Smooth muscle cell (in vitro differentiated cells): ENCODE measurements at regions not wholly inside any gene's neighbourhood (a gene's known extent, or its start where the extent isn't known, plus 50 kb on each side); places are given as distances from the start of the nearest gene placed in this dataset.

ENCODE experiments used
- DNase-seq: peaks from one replicate; lab custom pipeline; 2025; ENCODE audit not compliant: unreplicated experiment; lab: John Stamatoyannopoulos, UW
- H2AFZ ChIP-seq: fragments of 200-600 bp; sonication (generic); 2 replicates; pipeline ENCODE4 v1.6.0; 2016; ENCODE audit warnings: antibody characterized with exemption, low read depth, mild to moderate bottlenecking
- H3F3A ChIP-seq: fragments of 200-600 bp; sonication (generic); 2 replicates; pipeline ENCODE4 v1.6.0; 2017; ENCODE audit warnings: antibody characterized with exemption, low read depth
- H3K27ac ChIP-seq: fragments of 200-600 bp; sonication (generic); 2 replicates; pipeline ENCODE4 v1.5.1; 2016; ENCODE audit warnings: low read depth, mild to moderate bottlenecking
- H3K27me3 ChIP-seq: fragments of 200-600 bp; sonication (generic); 2 replicates; pipeline ENCODE4 v1.6.1; 2016; ENCODE audit warnings: low read depth, mild to moderate bottlenecking
- H3K36me3 ChIP-seq: fragments of 200-600 bp; sonication (generic); 2 replicates; pipeline ENCODE4 v1.5.1; 2016; ENCODE audit warnings: low read depth
- H3K4me1 ChIP-seq: fragments of 200-600 bp; sonication (generic); 2 replicates; pipeline ENCODE4 v1.5.1; 2016; ENCODE audit warnings: low read depth
- H3K4me2 ChIP-seq: fragments of 200-600 bp; sonication (generic); 2 replicates; pipeline ENCODE4 v1.6.0; 2016; ENCODE audit warnings: mild to moderate bottlenecking
- H3K4me3 ChIP-seq: fragments of 200-600 bp; sonication (generic); 2 replicates; pipeline ENCODE4 v1.5.1; 2016; ENCODE audit warnings: mild to moderate bottlenecking
- H3K79me2 ChIP-seq: fragments of 200-600 bp; sonication (generic); 2 replicates; pipeline ENCODE4 v1.6.0; 2016; ENCODE audit warnings: low read depth, mild to moderate bottlenecking
- H3K9ac ChIP-seq: fragments of 200-600 bp; sonication (generic); 2 replicates; pipeline ENCODE4 v1.6.0; 2016; ENCODE audit warnings: low read depth
- H3K9me3 ChIP-seq: fragments of 200-600 bp; sonication (generic); replicated peaks from 2 replicates; pipeline ENCODE4 v1.5.1; 2016; ENCODE audit warnings: low read depth
- H4K20me1 ChIP-seq: fragments of 200-600 bp; sonication (generic); 2 replicates; pipeline ENCODE4 v1.6.0; 2016; ENCODE audit warnings: low read depth
- whole genome bisulfite sequencing: methylation state at CpG from one replicate; pipeline ENCODE4 v1.1.7; 2016; ENCODE audit warnings: low lambda C conversion rate; 5-methylcytosine and 5-hydroxymethylcytosine counted together
- TF ChIP-seq, protein P1 (sequence below): fragments of 200-600 bp; sonication (generic); IDR thresholded peaks from 2 replicates; pipeline ENCODE4 v1.5.1; 2017; ENCODE audit warnings: borderline replicate concordance, mild to moderate bottlenecking, antibody characterized with exemption; ENCODE audit not compliant: insufficient read depth, poor library complexity, severe bottlenecking

DNA sequence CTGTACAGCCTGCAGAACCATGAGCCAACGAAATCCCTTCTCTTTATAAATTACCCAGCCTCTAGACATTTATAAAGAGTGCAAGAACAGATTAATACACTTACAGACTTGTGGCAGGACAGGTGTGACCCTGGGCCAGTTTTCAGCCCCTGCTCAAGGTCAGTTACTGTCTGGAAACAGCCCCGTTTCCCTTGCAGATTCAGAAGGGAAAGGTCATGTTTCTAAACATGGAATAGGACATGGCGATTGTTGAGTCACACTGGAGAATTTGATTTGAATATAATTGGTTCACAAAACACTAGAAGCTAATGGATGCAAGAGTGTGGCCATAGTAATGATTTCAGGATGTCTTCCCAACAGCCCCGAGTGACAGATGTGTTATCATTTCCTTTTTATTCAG lies 248.8 kb downstream of the DLL1 start:
- Histone ChIP-seq H3K36me3 (no peaks in the 10 kb centered on the region), H3F3A (no peaks in the 10 kb centered on the region), H3K27ac (no peak overlapping the region), H3K4me2 (no peak overlapping the region), H2AFZ (no peak overlapping the region), H3K9ac (no peak overlapping the region), H3K4me3 (no peak overlapping the region), H3K79me2 (no peaks in the 10 kb centered on the region), H3K4me1 (no peaks in the 10 kb centered on the region), H4K20me1 (no peaks in the 10 kb centered on the region), H3K9me3 (no peaks in the 10 kb centered on the region), H3K27me3 (no peaks in the 10 kb centered on the region)
- TF ChIP-seq, protein P1, sequence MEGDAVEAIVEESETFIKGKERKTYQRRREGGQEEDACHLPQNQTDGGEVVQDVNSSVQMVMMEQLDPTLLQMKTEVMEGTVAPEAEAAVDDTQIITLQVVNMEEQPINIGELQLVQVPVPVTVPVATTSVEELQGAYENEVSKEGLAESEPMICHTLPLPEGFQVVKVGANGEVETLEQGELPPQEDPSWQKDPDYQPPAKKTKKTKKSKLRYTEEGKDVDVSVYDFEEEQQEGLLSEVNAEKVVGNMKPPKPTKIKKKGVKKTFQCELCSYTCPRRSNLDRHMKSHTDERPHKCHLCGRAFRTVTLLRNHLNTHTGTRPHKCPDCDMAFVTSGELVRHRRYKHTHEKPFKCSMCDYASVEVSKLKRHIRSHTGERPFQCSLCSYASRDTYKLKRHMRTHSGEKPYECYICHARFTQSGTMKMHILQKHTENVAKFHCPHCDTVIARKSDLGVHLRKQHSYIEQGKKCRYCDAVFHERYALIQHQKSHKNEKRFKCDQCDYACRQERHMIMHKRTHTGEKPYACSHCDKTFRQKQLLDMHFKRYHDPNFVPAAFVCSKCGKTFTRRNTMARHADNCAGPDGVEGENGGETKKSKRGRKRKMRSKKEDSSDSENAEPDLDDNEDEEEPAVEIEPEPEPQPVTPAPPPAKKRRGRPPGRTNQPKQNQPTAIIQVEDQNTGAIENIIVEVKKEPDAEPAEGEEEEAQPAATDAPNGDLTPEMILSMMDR, result no peak
- 89% methylated on average over 4 of the region's 4 CpGs for WGBS
- no peak for DNase-seq

DNA sequence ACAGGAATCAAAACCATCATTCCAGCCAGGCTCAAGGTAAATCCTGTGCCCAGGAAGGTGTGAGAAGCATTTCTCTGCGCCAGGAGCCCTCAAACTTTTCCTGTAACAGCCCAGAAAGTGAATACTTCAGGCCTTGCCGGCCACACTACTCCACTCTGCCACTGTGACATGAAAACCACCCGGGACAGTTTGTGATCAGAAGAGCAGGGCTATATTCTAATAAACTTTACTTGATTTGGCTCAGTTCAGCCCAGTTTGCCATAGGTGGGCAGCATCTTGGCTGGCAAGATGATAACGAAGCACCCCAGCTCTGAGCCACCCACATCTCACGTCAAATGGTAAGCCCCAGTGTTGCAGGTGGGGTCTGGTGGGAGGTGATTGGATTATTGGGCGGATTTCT lies 249.4 kb downstream of the DLL1 start:
- no peaks in the 10 kb centered on the region for H3K27me3 ChIP-seq
- H3K79me2 ChIP-seq, result no peaks in the 10 kb centered on the region
- no peak overlapping the region for H3K4me3 ChIP-seq
- H3K9me3 ChIP-seq, result no peaks in the 10 kb centered on the region
- no peaks in the 10 kb centered on the region for H3F3A ChIP-seq
- 92% methylated on average over 6 of the region's 6 CpGs for WGBS
- H3K9ac ChIP-seq, result no peak overlapping the region
- no peak overlapping the region for H3K4me2 ChIP-seq
- TF ChIP-seq, protein P1, result no peak
- H3K36me3 ChIP-seq, result no peaks in the 10 kb centered on the region
- no peak overlapping the region for H2AFZ ChIP-seq
- no peaks in the 10 kb centered on the region for H4K20me1 ChIP-seq
- no peak overlapping the region for H3K27ac ChIP-seq
- DNase-seq, result no peak
- H3K4me1 ChIP-seq, result no peaks in the 10 kb centered on the region

DNA sequence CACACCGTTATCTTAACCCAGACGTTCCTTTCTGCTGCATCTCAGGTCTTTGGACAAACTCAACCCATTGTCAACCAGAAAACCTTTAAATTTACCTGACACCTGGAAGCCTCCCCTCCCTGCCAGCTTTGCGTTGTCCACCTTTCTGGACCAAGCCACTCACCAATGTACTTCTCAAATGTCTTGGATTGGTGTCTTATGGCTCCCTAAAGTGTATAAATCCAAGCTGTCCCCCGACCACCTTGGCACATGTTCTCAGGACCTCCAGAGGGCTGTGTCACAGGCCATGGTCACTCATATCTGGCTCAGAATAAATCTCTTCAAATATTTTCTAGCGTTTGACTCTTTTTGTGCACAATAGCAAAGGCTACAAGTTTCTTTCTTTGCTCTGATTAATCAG lies 250.0 kb downstream of the DLL1 start:
- H4K20me1 ChIP-seq, result no peaks in the 10 kb centered on the region
- H3K9ac ChIP-seq, result no peak overlapping the region
- no peaks in the 10 kb centered on the region for H3K36me3 ChIP-seq
- no peaks in the 10 kb centered on the region for H3F3A ChIP-seq
- H2AFZ ChIP-seq, result no peak overlapping the region
- H3K4me2 ChIP-seq, result no peak overlapping the region
- H3K4me3 ChIP-seq, result no peak overlapping the region
- 86% methylated on average over 5 of the region's 5 CpGs for WGBS
- no peak overlapping the region for H3K27ac ChIP-seq
- TF ChIP-seq, protein P1, result no peak
- H3K79me2 ChIP-seq, result no peaks in the 10 kb centered on the region
- no peaks in the 10 kb centered on the region for H3K4me1 ChIP-seq
- no peaks in the 10 kb centered on the region for H3K27me3 ChIP-seq
- no peaks in the 10 kb centered on the region for H3K9me3 ChIP-seq
- DNase-seq, result no peak

DNA sequence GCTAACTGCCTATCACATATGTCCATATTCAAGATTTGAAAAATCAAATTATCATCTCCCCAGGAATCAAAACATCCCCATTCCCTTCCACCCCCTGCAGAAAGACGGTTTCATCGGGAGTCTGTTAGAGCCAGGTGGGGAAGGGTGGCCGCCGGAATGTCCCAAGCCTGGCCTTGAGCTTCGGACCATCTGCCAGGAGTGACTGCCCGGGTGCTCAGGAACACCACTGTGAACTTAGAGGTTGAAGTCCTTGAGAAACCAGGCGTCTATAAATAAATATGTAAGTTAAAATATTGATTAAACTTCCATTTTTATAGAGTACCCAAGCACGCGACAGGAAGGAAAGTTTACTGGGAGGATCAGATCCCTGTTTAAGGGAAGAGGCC lies 250.8 kb downstream of the DLL1 start:
- Histone ChIP-seq H3K9ac (no peak overlapping the region), H4K20me1 (no peaks in the 10 kb centered on the region), H3K27me3 (no peaks in the 10 kb centered on the region), H3K79me2 (no peaks in the 10 kb centered on the region), H2AFZ (no peak overlapping the region), H3K36me3 (no peaks in the 10 kb centered on the region), H3K4me2 (no peak overlapping the region), H3K9me3 (no peaks in the 10 kb centered on the region), H3K4me1 (no peaks in the 10 kb centered on the region), H3K27ac (no peak overlapping the region), H3K4me3 (no peak overlapping the region), H3F3A (no peaks in the 10 kb centered on the region)
- no peak for DNase-seq
- TF ChIP-seq, protein P1, result no peak
- 92% methylated on average over 9 of the region's 9 CpGs for WGBS
